Subcutaneous abdominal adipose tissue (tissue), 5 donors: ENCODE measurements at regions not wholly inside any gene's neighbourhood (a gene's known extent, or its start where the extent isn't known, plus 50 kb on each side); places are given as distances from the start of the nearest gene placed in this dataset.
"Not testable (repeated sequence)": the region's sequence is repeated elsewhere in the genome, so short reads cannot be mapped to it uniquely, and the experiment has no call there.

Experiments used
- H3K27ac ChIP-seq: one replicate; pipeline ENCODE4 v1.7.0; 2013; ENCODE audit warnings: low read depth, mild to moderate bottlenecking, inconsistent platforms, low read length, moderate library complexity
- H3K27me3 ChIP-seq, 5 donors: one replicate each; pipeline ENCODE4 v1.7.0; 2013; ENCODE audit warnings: low read length in 5 of 5, inconsistent platforms in 1 of 5; ENCODE audit not compliant: control insufficient read depth in 5 of 5, insufficient read depth in 4 of 5
- H3K36me3 ChIP-seq, 5 donors: one replicate each; pipeline ENCODE4 v1.7.0; 2013; ENCODE audit warnings: low read length in 5 of 5; ENCODE audit not compliant: control insufficient read depth in 5 of 5, insufficient read depth in 5 of 5
- H3K4me1 ChIP-seq, 5 donors: one replicate each; pipeline ENCODE4 v1.7.0; 2013; ENCODE audit warnings: low read length in 5 of 5, mild to moderate bottlenecking in 3 of 5, moderate library complexity in 1 of 5; ENCODE audit not compliant: control insufficient read depth in 5 of 5, insufficient read depth in 5 of 5
- H3K4me3 ChIP-seq, 5 donors: one replicate each; pipeline ENCODE4 v1.7.0; 2013; ENCODE audit warnings: low read length in 5 of 5, low read depth in 1 of 5
- H3K9ac ChIP-seq, 5 donors: one replicate each; pipeline ENCODE4 v1.7.0; 2013; ENCODE audit warnings: low read length in 5 of 5, mild to moderate bottlenecking in 4 of 5, moderate library complexity in 3 of 5
- H3K9me3 ChIP-seq, 5 donors: one replicate each; pipeline ENCODE4 v1.7.0; 2013; ENCODE audit warnings: low read length in 5 of 5; ENCODE audit not compliant: control insufficient read depth in 5 of 5
- donor health status: healthy.
- donor health status: healthy.
- donor health status: healthy.
- donor health status: healthy.
- donor health status: healthy.

DNA sequence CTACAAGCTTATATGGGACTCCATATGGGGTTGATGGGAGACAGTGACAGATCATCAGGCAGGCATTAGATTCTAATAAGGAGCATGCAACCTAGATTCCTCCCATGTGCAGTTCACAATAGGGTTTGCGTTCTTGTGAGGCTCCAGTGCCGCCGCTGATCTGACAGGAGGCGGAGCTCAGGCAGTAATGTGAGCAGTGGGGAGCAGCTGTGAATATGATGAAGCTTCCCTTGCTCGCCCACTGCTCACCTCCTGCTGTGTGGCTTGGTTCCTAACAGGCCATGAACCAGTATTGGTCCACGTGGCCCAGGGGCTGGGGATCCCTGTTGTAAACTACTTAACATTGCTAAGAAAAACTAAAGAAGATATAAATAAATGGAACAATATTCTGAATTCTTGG, 378.4 kb downstream of the KCNRG start:
- no peaks in the 10 kb centered on the region for H3K27me3 ChIP-seq
- H3K27ac ChIP-seq = no peak overlapping the region
- no peaks in the 10 kb centered on the region for H3K9me3 ChIP-seq
- H3K4me1 ChIP-seq = peaks cover 0 to 14% (median 0%) of the 10 kb centered on the region in 5 donors
- no peaks in the 10 kb centered on the region for H3K36me3 ChIP-seq
- H3K4me3 ChIP-seq = no peak overlapping the region
- H3K9ac ChIP-seq = no peak overlapping the region

- H3K27me3 ChIP-seq = no peaks in the 10 kb centered on the region
- no peaks in the 10 kb centered on the region for H3K36me3 ChIP-seq
- no peak overlapping the region for H3K27ac ChIP-seq
- no peak overlapping the region for H3K4me3 ChIP-seq
- H3K9me3 ChIP-seq = no peaks in the 10 kb centered on the region
- H3K9ac ChIP-seq = no peak overlapping the region
- H3K4me1 ChIP-seq = peaks cover 0 to 6% (median 2%) of the 10 kb centered on the region in 5 donors
Measured at GRCh38 chr13:50396001-50396400, 380.8 kb downstream of the KCNRG start.

DNA sequence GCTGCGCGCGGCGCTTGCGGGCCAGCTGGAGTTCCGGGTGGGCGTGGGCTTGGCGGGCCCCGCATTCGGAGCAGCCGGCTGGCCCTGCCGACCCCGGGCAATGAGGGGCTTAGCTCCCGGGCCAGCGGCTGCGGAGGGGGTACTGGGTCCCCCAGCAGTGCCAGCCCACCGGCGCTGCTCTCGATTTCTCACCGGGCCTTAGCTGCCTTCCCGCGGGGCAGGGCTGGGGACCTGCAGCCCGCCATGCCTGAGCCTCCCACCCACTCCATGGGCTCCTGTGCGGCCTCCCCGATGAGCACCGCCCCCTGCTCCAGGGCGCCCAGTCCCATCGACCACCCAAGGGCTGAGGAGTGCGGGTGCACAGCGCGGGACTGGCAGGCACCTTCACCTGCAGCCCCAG, 381.4 kb downstream of the KCNRG start:
- not testable (repeated sequence) for H3K36me3 ChIP-seq, H3K27me3 ChIP-seq, H3K9ac ChIP-seq, H3K9me3 ChIP-seq, H3K4me3 ChIP-seq, H3K27ac ChIP-seq, H3K4me1 ChIP-seq

DNA sequence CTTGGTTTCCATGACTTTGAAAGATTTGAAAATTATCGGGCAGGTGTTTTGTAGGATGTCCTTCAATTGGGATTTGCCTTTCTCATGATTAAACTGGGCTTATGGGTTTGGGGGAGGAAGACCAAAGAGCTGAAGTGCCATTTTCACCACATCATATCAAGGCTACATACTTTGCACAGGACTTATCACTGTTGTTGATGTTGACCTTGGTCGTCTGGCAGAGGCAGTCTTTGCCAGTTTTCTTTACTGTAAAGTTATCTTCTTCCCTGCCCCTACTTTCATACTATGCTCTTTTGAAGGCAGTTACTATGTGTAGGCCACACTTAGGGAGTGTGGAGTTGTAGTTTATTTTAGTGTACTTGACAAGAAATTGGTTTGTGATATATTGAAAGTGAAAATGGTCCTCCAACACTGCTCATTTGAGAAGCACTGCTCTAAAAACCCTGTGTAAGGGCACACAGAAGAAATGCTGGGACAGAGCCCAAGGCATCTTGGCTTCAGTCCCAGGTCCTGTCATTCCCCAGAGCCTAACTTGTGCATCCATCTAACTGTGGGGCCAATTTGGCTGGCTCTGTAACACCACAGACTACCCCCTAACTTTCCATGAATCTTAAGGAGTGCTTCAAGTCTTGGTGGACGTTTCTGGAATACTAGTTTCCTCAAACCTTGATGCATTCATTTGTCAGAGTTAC, 384.9 kb downstream of the KCNRG start:
- H3K4me3 ChIP-seq = no peak overlapping the region
- no peak overlapping the region for H3K9ac ChIP-seq
- no peaks in the 10 kb centered on the region for H3K9me3 ChIP-seq
- no peaks in the 10 kb centered on the region for H3K27me3 ChIP-seq
- no peak overlapping the region for H3K27ac ChIP-seq
- no peaks in the 10 kb centered on the region for H3K36me3 ChIP-seq
- peaks cover 0 to 15% (median 5%) of the 10 kb centered on the region in 5 donors for H3K4me1 ChIP-seq

- no peaks in the 10 kb centered on the region for H3K36me3 ChIP-seq
Measured at GRCh38 chr13:50401049-50401505, 385.8 kb downstream of the KCNRG start.

DNA sequence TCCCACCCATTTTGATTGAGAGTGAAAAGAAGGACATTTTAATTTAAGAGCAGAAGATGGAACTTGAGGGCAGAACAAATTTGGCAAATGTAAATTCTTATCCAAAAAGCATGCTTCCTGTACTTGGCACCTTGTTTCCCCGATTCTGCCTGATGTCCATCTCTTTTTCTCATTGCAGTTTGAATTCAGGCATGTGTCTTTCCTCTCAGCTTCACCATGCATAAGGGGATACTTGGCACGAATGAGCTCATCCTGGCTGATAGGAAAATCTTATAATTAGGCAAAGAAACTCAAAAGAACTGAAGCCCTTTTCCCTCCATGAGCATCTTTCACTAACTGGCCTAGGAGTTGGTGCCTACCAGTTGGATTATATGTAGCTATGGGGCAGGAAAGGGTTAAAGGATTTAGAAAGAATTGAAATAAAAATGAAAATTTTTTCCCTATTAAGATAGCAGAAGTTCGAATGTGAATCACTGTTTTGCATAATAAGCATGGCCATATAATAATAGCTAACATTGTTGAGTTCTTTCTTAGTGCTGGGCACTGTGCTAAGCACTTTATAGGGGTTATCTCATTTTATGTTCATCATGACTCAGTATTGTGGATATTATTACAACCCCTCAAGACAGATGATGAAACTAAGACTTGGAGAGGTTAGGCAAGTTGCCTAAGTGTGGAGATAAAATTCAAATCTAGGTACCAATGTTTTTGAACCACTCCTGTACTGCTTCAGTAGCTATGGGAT, 386.6 kb downstream of the KCNRG start:
- Histone ChIP-seq H3K4me1 (peaks cover 0 to 15% (median 5%) of the 10 kb centered on the region in 5 donors), H3K9ac (no peak overlapping the region), H3K36me3 (no peaks in the 10 kb centered on the region), H3K27ac (no peak overlapping the region), H3K27me3 (peaks cover 0 to 4% (median 0%) of the 10 kb centered on the region in 5 donors), H3K4me3 (no peak overlapping the region), H3K9me3 (no peaks in the 10 kb centered on the region)

More at GRCh38 chr13:50401049-50401505, 385.8 kb downstream of the KCNRG start:
- Histone ChIP-seq H3K4me3 (no peak overlapping the region), H3K9me3 (no peaks in the 10 kb centered on the region), H3K27ac (no peak overlapping the region), H3K9ac (no peak overlapping the region), H3K27me3 (peaks cover 0 to under 1% (median 0%) of the 10 kb centered on the region in 5 donors), H3K4me1 (peaks cover 0 to 15% (median 5%) of the 10 kb centered on the region in 5 donors)

DNA sequence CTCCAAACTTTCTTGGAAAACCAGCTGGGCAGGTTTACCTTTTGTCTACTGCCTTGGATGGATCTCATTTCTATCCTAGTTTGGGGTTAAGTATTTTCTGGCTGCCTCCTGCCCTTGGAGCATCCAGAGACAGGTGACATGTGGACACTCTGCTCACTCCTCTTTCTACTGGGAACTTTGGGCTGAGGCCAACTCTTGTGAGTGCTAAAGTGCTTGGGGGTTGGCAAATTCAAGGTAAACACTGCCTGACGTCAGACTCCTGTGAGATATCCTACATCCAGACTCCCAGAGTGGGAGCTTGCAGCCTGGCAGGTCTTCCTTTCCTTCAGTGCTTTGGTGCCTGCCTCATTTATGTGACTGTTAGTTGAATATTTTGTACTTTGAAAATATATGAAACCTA, 388.1 kb downstream of the KCNRG start:
- Histone ChIP-seq H3K36me3 (no peaks in the 10 kb centered on the region), H3K4me3 (no peak overlapping the region), H3K27me3 (peaks cover 0 to 4% (median 0%) of the 10 kb centered on the region in 5 donors), H3K4me1 (peaks cover 0 to 15% (median 5%) of the 10 kb centered on the region in 5 donors), H3K9ac (no peak overlapping the region), H3K27ac (no peak overlapping the region), H3K9me3 (no peaks in the 10 kb centered on the region)

DNA sequence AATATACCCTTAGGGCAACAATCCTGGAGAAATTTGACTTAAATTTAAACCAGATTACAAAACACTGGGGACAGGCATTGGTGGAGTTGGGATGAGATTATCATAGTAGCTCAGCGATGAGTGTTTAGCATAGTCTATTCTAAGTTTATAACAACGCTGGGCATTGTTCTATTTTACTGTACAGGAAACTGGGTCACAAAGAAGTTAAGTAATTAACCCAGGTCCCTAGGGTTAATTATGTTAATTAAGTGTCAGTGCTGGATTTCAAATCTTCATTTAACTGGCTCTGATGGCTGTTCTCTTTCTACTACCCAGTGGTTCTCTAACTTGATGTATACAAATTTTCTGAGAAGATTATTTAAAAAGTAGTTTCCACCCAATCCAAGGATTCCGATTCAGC, 388.9 kb downstream of the KCNRG start:
- peaks cover 0 to 15% (median 5%) of the 10 kb centered on the region in 5 donors for H3K4me1 ChIP-seq
- peaks cover 0 to 4% (median 0%) of the 10 kb centered on the region in 5 donors for H3K27me3 ChIP-seq
- H3K9me3 ChIP-seq = no peaks in the 10 kb centered on the region
- no peak overlapping the region for H3K4me3 ChIP-seq
- H3K27ac ChIP-seq = no peak overlapping the region
- H3K36me3 ChIP-seq = no peaks in the 10 kb centered on the region
- H3K9ac ChIP-seq = no peak overlapping the region

- Histone ChIP-seq H3K9me3 (no peaks in the 10 kb centered on the region), H3K4me3 (no peak overlapping the region), H3K4me1 (peaks cover 0 to 15% (median 5%) of the 10 kb centered on the region in 5 donors)
Measured at GRCh38 chr13:50404769-50405168, 389.5 kb downstream of the KCNRG start.

GRCh38 chr13:50406831-50407230, 391.6 kb downstream of the KCNRG start:
- Histone ChIP-seq H3K36me3 (no peaks in the 10 kb centered on the region), H3K4me3 (no peak overlapping the region), H3K9ac (no peak overlapping the region), H3K27ac (no peak overlapping the region), H3K9me3 (no peaks in the 10 kb centered on the region), H3K4me1 (peaks cover 0 to 10% (median 0%) of the 10 kb centered on the region in 5 donors), H3K27me3 (peaks cover 0 to 4% (median 0%) of the 10 kb centered on the region in 5 donors)

More at GRCh38 chr13:50404769-50405168, 389.5 kb downstream of the KCNRG start:
- H3K36me3 ChIP-seq = no peaks in the 10 kb centered on the region
- H3K27me3 ChIP-seq = peaks cover 0 to 4% (median 0%) of the 10 kb centered on the region in 5 donors
- no peak overlapping the region for H3K27ac ChIP-seq
- no peak overlapping the region for H3K9ac ChIP-seq
